Endothelial cell of umbilical vein (primary cell): ENCODE measurements at regions not wholly inside any gene's neighbourhood (a gene's known extent, or its start where the extent isn't known, plus 50 kb on each side); places are given as distances from the start of the nearest gene placed in this dataset.

ENCODE experiments used
- BruUV-seq: library from RNA; stranded (reverse); fragments of 400-500 nt; replicated peaks from 2 replicates; lab custom pipeline; 2021; lab: Mats Ljungman, UMichigan
- CTCF ChIA-PET: fragments of 300-600, 350-600 bp; sonication (Branson Sonifier 250); formaldehyde crosslinking; loops from one replicate; lab custom pipeline; 2021; ENCODE audit warnings: antibody characterized with exemption, inconsistent platforms; lab: Charles Lee
- POLR2A ChIA-PET: fragments of 300-600, 350-600 bp; sonication (Branson Sonifier 250); formaldehyde crosslinking; loops from one replicate; lab custom pipeline; 2021; ENCODE audit warnings: antibody characterized with exemption, inconsistent platforms; lab: Charles Lee
- DNase-seq: peaks from one replicate; pipeline ENCODE4 v3.0.0-alpha.2; 2011; ENCODE audit warnings: low read depth, low spot score
- FAIRE-seq: peaks from 2 replicates; lab custom pipeline; 2011; peaks lifted over from hg19 to GRCh38; lab: Jason Lieb, UNC
- H2AFZ ChIP-seq: 2 replicates; pipeline ENCODE4 v1.6.0; 2012; ENCODE audit warnings: low read depth, low read length, control low read depth, inconsistent platforms
- H3K27ac ChIP-seq: 2 replicates; pipeline ENCODE4 v1.5.1; 2011; ENCODE audit warnings: low read depth, mild to moderate bottlenecking, control low read depth, low read length, moderate library complexity; ENCODE audit not compliant: insufficient read depth
- H3K27me3 ChIP-seq, 2 experiments: 2 replicates each; pipeline versions ENCODE4 v1.6.0 to v1.6.1; 2011; ENCODE audit warnings: low read length in 2 of 2, mixed read lengths in 1 of 2; ENCODE audit not compliant: control insufficient read depth in 2 of 2, insufficient read depth in 2 of 2
- H3K36me3 ChIP-seq, 2 experiments: 2 replicates in 1 of 2; 3 replicates in 1 of 2; pipeline ENCODE4 v1.5.1; 2011; ENCODE audit warnings: low read length in 2 of 2, mild to moderate bottlenecking in 1 of 2, moderate library complexity in 1 of 2; ENCODE audit not compliant: control insufficient read depth in 2 of 2, insufficient read depth in 2 of 2; ENCODE audit errors: extremely low read depth in 1 of 2
- H3K4me1 ChIP-seq: 3 replicates; pipeline ENCODE4 v1.5.1; 2011; ENCODE audit warnings: mild to moderate bottlenecking, low read length; ENCODE audit not compliant: control insufficient read depth, insufficient read depth; ENCODE audit errors: extremely low read depth
- H3K4me2 ChIP-seq: 2 replicates; pipeline ENCODE4 v1.6.1; 2011; ENCODE audit warnings: low read length, control low read depth, mixed read lengths; ENCODE audit not compliant: insufficient read depth
- H3K4me3 ChIP-seq, 3 experiments: fragments of 200-600 bp in 1 of 3; sonication (generic), shearing (Covaris generic) in 1 of 3; replicated peaks in 1 of 3; 2 replicates each; pipeline ENCODE4 v1.5.1; 2011 to 2016; ENCODE audit warnings: control low read depth in 3 of 3, low read length in 3 of 3, mild to moderate bottlenecking in 2 of 3, inconsistent platforms in 1 of 3, low read depth in 1 of 3, moderate library complexity in 1 of 3; ENCODE audit not compliant: insufficient read depth in 1 of 3
- H3K79me2 ChIP-seq: 2 replicates; pipeline ENCODE4 v1.6.0; 2012; ENCODE audit warnings: low read length, inconsistent platforms; ENCODE audit not compliant: control insufficient read depth, insufficient read depth
- H3K9ac ChIP-seq: replicated peaks from 2 replicates; pipeline ENCODE3; 2011; ENCODE audit warnings: low read length, control low read depth; ENCODE audit not compliant: insufficient read depth; ENCODE audit errors: extremely low read depth
- H3K9me1 ChIP-seq: replicated peaks from 3 replicates; pipeline ENCODE4 v1.6.0; 2011; ENCODE audit warnings: mild to moderate bottlenecking, low read length; ENCODE audit not compliant: control insufficient read depth, insufficient read depth; ENCODE audit errors: extremely low read depth
- H3K9me3 ChIP-seq: replicated peaks from 2 replicates; pipeline ENCODE4 v1.5.1; 2012; ENCODE audit warnings: low read length, inconsistent platforms; ENCODE audit not compliant: control insufficient read depth, insufficient read depth
- H4K20me1 ChIP-seq: replicated peaks from 2 replicates; pipeline ENCODE3; 2011; ENCODE audit warnings: mild to moderate bottlenecking, low read length; ENCODE audit not compliant: control insufficient read depth, insufficient read depth; ENCODE audit errors: extremely low read depth
- EZH2 ChIP-seq: IDR thresholded peaks from 2 replicates; pipeline ENCODE4 v1.6.1; 2012; ENCODE audit warnings: borderline replicate concordance, low read depth, mild to moderate bottlenecking, moderate library complexity, low read length, inconsistent platforms; ENCODE audit not compliant: severe bottlenecking
- FOS ChIP-seq: IDR thresholded peaks from 2 replicates; pipeline ENCODE4 v1.6.1; 2011; ENCODE audit warnings: mild to moderate bottlenecking, low read length, moderate library complexity, borderline replicate concordance; ENCODE audit not compliant: insufficient read depth
- GATA2 ChIP-seq: IDR thresholded peaks from 2 replicates; pipeline ENCODE4 v1.7.0; 2011; ENCODE audit warnings: low read depth, mild to moderate bottlenecking, moderate library complexity, mixed read lengths, low read length; ENCODE audit not compliant: insufficient read length, insufficient read depth
- MYC ChIP-seq: IDR thresholded peaks from one replicate; pipeline ENCODE4 v1.6.1; 2011; ENCODE audit warnings: mild to moderate bottlenecking, low read depth, low read length
- POLR2A ChIP-seq: IDR thresholded peaks from 2 replicates; pipeline ENCODE4 v1.6.1; 2012; ENCODE audit warnings: low read depth, mild to moderate bottlenecking, control low read depth, low read length
- POLR2AphosphoS5 ChIP-seq: IDR thresholded peaks from 2 replicates; pipeline ENCODE4 v1.6.1; 2012; ENCODE audit warnings: low read depth, mild to moderate bottlenecking, control low read depth, low read length, moderate library complexity; ENCODE audit not compliant: insufficient read depth
- dilution Hi-C: fragments of 300-500 bp; cut with MboI; formaldehyde crosslinking; loops from one replicate; pipeline ENCODE4 v1.15.0; 2019; ENCODE audit warnings: low sequenced_read_pairs; ENCODE audit not compliant: extremely low pct_ligation_motif_present
- intact Hi-C: fragments of 100-400 bp; cut with micrococcal nuclease; formaldehyde crosslinking; loops from one replicate; pipeline ENCODE4 v1.10.0; 2022
- TF ChIP-seq, protein P1 (sequence below), 2 donors: IDR thresholded peaks; 1 replicate in 1 of 2; 2 replicates in 1 of 2; pipeline ENCODE4 v1.5.1; 2011; ENCODE audit warnings: low read length in 2 of 2, mild to moderate bottlenecking in 2 of 2, moderate library complexity in 2 of 2, control low read depth in 1 of 2, inconsistent platforms in 1 of 2, low read depth in 1 of 2; ENCODE audit not compliant: insufficient read depth in 1 of 2; ENCODE audit errors: extremely low read depth in 1 of 2

DNA sequence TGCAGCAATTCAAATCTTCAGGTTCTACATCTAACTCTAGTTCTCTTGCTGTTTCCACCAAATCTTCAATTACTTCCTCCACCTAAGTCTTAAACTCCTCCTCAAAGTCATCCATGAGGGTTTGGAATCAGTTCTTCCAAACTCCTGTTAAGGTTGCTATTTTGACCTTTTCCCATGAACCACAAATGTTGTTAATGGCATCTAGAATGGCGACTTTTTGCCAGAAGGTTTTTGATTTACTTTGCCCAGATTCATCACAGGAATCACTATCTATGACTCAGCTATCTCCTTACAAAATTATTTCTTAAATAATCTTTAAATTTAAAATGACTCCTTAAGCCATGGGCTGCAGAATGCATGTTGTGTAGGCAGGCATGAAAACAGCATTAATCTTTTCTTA is 368.9 kb upstream of the TNP1 start:
- peaks cover 3% of the 10 kb centered on the region for H3K4me1 ChIP-seq
- H3K4me2 ChIP-seq = no peak overlapping the region
- no peak overlapping the region for H3K9ac ChIP-seq
- TF ChIP-seq MYC = no peak
- TF ChIP-seq FOS = peak; percentile 28
- H3K9me1 ChIP-seq = no peaks in the 10 kb centered on the region
- no peak overlapping the region for H3K4me3 ChIP-seq
- FAIRE-seq = no peak
- ChIA-PET CTCF (no interaction called here), POLR2A (no interaction called here)
- dilution Hi-C loops = no loop called here
- H3K27me3 ChIP-seq = no peaks in the 10 kb centered on the region
- no peak overlapping the region for H3K27ac ChIP-seq
- no peak overlapping the region for H2AFZ ChIP-seq
- no peaks in the 10 kb centered on the region for H3K79me2 ChIP-seq
- no peaks in the 10 kb centered on the region for H3K9me3 ChIP-seq
- intact Hi-C loops = no loop called here
- no peaks in the 10 kb centered on the region for H4K20me1 ChIP-seq
- DNase-seq = no peak
- no TSS peak for BruUV-seq
- no peaks in the 10 kb centered on the region for H3K36me3 ChIP-seq

DNA sequence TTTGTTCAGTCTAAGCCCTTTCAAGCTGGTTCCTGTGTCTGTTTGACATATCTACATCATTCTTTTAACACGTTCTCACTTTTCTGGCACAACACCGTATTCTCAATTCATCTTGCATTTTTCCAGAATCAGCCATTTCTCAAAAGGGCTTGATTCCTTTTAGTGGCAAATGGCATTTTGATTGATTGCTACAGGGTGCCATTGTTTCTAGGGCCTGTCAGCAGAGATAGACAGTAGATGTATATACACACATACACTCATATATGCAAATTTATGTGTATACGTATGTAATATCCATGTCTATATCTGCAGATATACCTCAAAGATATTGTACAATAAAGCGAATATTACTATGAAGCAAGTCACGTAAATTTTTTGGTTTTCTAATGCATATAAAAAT is 367.9 kb upstream of the TNP1 start:
- FAIRE-seq = no peak
- Histone ChIP-seq H3K9me1 (no peaks in the 10 kb centered on the region), H2AFZ (no peak overlapping the region), H3K27me3 (no peaks in the 10 kb centered on the region), H4K20me1 (no peaks in the 10 kb centered on the region), H3K9ac (no peak overlapping the region), H3K4me3 (no peak overlapping the region), H3K27ac (no peak overlapping the region), H3K9me3 (no peaks in the 10 kb centered on the region), H3K4me1 (peaks cover 11% of the 10 kb centered on the region), H3K4me2 (no peak overlapping the region), H3K36me3 (no peaks in the 10 kb centered on the region), H3K79me2 (no peaks in the 10 kb centered on the region)
- POLR2A ChIA-PET = no interaction called here
- intact Hi-C loops = no loop called here
- dilution Hi-C loops = no loop called here
- TF ChIP-seq POLR2AphosphoS5 = no peak
- TF ChIP-seq FOS = no peak
- TF ChIP-seq MYC = no peak
- no peak for TF ChIP-seq EZH2
- no peak for TF ChIP-seq POLR2A
- TF ChIP-seq, protein P1, sequence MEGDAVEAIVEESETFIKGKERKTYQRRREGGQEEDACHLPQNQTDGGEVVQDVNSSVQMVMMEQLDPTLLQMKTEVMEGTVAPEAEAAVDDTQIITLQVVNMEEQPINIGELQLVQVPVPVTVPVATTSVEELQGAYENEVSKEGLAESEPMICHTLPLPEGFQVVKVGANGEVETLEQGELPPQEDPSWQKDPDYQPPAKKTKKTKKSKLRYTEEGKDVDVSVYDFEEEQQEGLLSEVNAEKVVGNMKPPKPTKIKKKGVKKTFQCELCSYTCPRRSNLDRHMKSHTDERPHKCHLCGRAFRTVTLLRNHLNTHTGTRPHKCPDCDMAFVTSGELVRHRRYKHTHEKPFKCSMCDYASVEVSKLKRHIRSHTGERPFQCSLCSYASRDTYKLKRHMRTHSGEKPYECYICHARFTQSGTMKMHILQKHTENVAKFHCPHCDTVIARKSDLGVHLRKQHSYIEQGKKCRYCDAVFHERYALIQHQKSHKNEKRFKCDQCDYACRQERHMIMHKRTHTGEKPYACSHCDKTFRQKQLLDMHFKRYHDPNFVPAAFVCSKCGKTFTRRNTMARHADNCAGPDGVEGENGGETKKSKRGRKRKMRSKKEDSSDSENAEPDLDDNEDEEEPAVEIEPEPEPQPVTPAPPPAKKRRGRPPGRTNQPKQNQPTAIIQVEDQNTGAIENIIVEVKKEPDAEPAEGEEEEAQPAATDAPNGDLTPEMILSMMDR (IDR thresholded peaks at IDR 0.05; ENCODE audit: extremely low read depth in 1 of 2, insufficient read depth in 1 of 2, low read depth in 1 of 2, low read length in 2 of 2) = no peak
- no peak for TF ChIP-seq GATA2
- BruUV-seq = no TSS peak
- no peak for DNase-seq
- CTCF ChIA-PET = no interaction called here
